Peyer's patch (tissue), 4 donors: ENCODE measurements at regions not wholly inside any gene's neighbourhood (a gene's known extent, or its start where the extent isn't known, plus 50 kb on each side); places are given as distances from the start of the nearest gene placed in this dataset.

ENCODE experiments used
- POLR2A ChIP-seq, 2 donors: fragments of 450-650 bp; IDR thresholded peaks; one replicate each; pipeline ENCODE4 v1.5.1; 2017; ENCODE audit warnings: antibody characterized with exemption in 2 of 2, mild to moderate bottlenecking in 2 of 2, moderate library complexity in 2 of 2
- TF ChIP-seq, protein P1 (sequence below), 6 experiments: fragments of 450-650 bp in 4 of 6; fragments of 200-600 bp in 2 of 6; sonication (generic) in 1 of 6; IDR thresholded peaks; one replicate each; pipeline ENCODE4 v1.5.1; 2017 to 2019; ENCODE audit warnings: antibody characterized with exemption in 6 of 6, mild to moderate bottlenecking in 3 of 6, moderate library complexity in 1 of 6

DNA sequence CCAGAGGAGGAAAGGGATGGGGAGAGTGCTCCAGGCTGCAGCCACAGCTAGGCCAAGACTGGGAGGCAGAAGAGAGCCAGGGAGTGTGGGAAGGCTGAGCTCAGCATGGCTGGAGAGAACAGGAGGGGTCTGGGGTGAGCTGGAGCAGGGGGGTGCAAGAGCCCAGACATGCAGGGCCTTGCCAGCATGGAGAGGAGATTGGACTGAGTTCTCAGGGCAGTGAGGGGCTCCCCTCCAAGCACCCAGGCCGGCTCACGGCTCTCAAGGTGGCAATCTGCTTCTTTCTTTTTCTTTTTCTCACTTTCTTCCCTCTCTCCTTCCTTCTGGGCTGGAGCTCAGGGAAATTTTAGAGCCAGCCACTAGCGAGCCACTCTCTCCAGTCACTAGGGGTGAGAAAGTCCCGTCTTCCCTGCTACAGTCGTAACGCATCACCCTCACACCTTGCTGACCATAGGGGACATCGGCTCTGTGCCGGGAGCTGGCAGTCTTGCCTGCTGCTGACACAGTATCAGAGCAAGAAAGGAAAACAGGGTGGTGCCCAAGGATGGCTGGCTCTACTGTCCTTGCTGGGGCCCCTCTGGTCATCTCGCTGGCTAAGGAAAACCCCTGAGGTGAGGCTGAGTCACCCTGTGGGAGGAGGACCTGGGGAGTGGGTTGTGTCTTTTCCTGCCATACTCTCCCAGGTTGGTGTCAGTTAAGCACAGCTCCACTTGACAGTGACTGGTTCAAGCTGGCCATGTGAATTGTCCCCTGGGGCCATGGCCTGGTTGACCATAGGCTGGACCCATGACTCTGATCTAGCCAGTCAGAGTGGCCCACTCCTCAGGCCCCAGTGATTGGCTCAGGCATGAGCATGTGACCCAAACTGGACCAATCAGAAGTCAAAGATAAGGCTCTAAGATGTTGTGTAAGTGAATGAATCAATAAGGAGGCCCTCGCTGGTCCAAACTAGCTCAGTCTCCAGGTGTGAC, 135.1 kb upstream of the PMEPA1 start:
- TF ChIP-seq, protein P1, sequence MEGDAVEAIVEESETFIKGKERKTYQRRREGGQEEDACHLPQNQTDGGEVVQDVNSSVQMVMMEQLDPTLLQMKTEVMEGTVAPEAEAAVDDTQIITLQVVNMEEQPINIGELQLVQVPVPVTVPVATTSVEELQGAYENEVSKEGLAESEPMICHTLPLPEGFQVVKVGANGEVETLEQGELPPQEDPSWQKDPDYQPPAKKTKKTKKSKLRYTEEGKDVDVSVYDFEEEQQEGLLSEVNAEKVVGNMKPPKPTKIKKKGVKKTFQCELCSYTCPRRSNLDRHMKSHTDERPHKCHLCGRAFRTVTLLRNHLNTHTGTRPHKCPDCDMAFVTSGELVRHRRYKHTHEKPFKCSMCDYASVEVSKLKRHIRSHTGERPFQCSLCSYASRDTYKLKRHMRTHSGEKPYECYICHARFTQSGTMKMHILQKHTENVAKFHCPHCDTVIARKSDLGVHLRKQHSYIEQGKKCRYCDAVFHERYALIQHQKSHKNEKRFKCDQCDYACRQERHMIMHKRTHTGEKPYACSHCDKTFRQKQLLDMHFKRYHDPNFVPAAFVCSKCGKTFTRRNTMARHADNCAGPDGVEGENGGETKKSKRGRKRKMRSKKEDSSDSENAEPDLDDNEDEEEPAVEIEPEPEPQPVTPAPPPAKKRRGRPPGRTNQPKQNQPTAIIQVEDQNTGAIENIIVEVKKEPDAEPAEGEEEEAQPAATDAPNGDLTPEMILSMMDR (IDR thresholded peaks at IDR 0.05): no peak
- TF ChIP-seq POLR2A (IDR thresholded peaks at IDR 0.05): no peak
